ENCODE measurements at regions not wholly inside any gene's neighbourhood (a gene's known extent, or its start where the extent isn't known, plus 50 kb on each side); places are given as distances from the start of the nearest gene placed in this dataset.

DNA sequence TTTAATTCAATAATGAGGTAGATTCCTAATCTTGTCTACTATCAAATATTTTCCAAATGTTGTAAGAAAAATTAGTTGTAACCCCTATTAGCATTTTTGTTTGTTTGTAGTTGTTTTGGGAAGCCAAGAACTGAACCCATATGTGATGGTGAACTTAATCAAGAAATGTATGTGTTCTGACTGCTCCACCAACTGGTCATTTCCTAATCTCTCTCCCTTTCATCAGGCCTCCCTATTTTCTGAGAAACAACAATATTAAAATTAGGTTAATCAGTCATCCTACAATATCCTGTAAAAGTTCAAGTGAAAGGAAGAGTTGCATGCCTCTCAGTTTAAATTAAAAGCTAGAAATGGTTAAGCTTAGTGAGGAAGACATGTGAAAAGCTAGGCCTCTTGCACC is 504.0 kb downstream of the EPHA4 start:
- no peak for DNase-seq (ENCODE audit: low spot score in 2 of 2)
- no peaks in the 10 kb centered on the region for H3K36me3 ChIP-seq
- peaks cover 0 to 13% (median 0%) of the 10 kb centered on the region in 4 donors for H3K9me3 ChIP-seq
- no peaks in the 10 kb centered on the region for H3K4me1 ChIP-seq
- no peak overlapping the region for H3K27ac ChIP-seq
- TF ChIP-seq, protein P1, sequence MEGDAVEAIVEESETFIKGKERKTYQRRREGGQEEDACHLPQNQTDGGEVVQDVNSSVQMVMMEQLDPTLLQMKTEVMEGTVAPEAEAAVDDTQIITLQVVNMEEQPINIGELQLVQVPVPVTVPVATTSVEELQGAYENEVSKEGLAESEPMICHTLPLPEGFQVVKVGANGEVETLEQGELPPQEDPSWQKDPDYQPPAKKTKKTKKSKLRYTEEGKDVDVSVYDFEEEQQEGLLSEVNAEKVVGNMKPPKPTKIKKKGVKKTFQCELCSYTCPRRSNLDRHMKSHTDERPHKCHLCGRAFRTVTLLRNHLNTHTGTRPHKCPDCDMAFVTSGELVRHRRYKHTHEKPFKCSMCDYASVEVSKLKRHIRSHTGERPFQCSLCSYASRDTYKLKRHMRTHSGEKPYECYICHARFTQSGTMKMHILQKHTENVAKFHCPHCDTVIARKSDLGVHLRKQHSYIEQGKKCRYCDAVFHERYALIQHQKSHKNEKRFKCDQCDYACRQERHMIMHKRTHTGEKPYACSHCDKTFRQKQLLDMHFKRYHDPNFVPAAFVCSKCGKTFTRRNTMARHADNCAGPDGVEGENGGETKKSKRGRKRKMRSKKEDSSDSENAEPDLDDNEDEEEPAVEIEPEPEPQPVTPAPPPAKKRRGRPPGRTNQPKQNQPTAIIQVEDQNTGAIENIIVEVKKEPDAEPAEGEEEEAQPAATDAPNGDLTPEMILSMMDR (IDR thresholded peaks at IDR 0.05): no peak
- TF ChIP-seq POLR2A (IDR thresholded peaks at IDR 0.05): no peak
- TF ChIP-seq EP300 (IDR thresholded peaks at IDR 0.05): no peak
- no peaks in the 10 kb centered on the region for H3K27me3 ChIP-seq
- no peak overlapping the region for H3K4me3 ChIP-seq

DNA sequence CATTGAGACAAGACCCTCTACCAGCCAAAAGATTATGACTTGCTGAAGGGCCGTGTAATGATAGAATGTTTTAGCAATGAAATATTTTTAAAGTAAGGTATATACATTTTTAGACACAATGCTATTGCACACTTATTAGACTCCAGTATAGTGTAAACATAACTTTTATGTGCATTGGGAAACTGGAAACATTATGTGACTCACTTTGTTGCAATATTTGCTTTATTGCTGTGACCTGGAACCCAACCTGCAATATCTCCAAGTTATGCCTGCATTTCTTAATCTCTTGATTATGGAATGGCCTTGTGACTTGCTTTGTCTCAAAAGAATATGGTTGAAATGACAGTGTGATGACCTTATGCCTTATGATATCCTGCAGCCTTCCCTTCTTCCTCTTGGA is 502.0 kb downstream of the EPHA4 start:
- H3K4me1 ChIP-seq: peaks cover 0 to 2% (median 0%) of the 10 kb centered on the region in 4 donors
- no peak for TF ChIP-seq EP300 (IDR thresholded peaks at IDR 0.05)
- TF ChIP-seq POLR2A (IDR thresholded peaks at IDR 0.05): no peak
- TF ChIP-seq, protein P1 (IDR thresholded peaks at IDR 0.05): no peak
- H3K27ac ChIP-seq: no peak overlapping the region
- no peak for DNase-seq (ENCODE audit: low spot score in 2 of 2)
- peaks cover 0 to 13% (median 0%) of the 10 kb centered on the region in 4 donors for H3K9me3 ChIP-seq
- no peak overlapping the region for H3K4me3 ChIP-seq
- 97% methylated on average over 1 of the region's 1 CpG for WGBS, 2 donors
- H3K27me3 ChIP-seq: no peaks in the 10 kb centered on the region
- no peaks in the 10 kb centered on the region for H3K36me3 ChIP-seq

DNA sequence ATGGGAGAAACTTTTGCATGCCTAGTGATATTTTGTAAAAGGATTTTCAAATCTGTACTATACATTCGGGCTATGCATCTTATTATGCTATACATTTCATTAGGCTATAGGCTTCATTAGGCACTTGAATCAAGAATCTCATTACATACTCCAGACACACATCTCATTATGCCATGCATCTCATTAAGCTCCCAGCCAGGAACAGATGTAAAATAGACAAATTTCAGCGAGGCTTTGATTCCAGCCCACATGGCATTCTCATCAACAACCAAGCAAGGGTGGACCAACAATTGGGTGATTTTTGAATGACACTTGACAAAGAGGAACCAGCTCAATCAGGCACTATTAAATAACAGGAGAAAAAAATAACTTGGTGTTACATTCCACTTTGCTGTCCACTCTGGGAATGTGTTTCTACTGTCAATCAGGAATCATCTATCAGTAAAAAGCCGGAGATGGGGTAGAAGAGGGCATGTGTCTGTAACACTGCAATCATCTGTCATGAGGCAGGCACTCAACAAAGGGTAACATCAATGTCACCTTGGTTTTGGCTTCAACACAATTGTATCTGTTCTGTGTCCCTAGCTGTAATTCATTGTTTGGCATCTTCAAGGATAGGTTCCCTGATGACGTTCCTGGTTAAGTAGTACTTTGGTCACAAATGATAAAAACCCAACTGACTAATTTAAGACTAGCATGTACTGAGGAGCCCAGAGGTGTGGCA is 498.6 kb downstream of the EPHA4 start:
- TF ChIP-seq, protein P1 (IDR thresholded peaks at IDR 0.05): no peak
- TF ChIP-seq POLR2A (IDR thresholded peaks at IDR 0.05): no peak
- Histone ChIP-seq H3K9me3 (peaks cover 0 to 13% (median 0%) of the 10 kb centered on the region in 4 donors), H3K4me3 (no peak overlapping the region), H3K4me1 (peaks cover 0 to 8% (median 0%) of the 10 kb centered on the region in 4 donors), H3K36me3 (no peaks in the 10 kb centered on the region), H3K27me3 (no peaks in the 10 kb centered on the region), H3K27ac (no peak overlapping the region)
- 80 to 82% methylated on average over 4 of the region's 4 CpGs for WGBS, 2 donors
- no peak for DNase-seq (ENCODE audit: low spot score in 2 of 2)

DNA sequence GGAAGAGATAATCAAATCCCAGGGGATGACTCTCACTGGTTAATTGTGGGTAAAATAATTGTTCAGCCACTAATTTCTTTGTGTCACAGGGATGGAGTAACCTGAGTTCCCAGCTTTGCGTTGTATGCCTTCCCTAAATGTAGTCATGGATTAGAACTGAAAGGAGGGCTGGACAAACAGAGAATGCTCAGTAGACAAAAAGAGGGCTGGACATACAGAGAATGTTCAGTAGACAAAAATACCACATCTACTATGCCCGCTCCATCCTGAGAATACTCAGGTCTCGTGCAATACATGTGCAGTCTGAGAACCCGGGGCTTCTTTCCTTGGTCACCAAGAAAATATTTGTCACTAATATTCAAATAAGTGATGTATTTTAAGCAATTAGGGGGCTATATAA is 497.9 kb downstream of the EPHA4 start:
- Histone ChIP-seq H3K36me3 (no peaks in the 10 kb centered on the region), H3K4me1 (peaks cover 0 to 8% (median 0%) of the 10 kb centered on the region in 4 donors), H3K4me3 (no peak overlapping the region), H3K9me3 (peaks cover 0 to 8% (median 0%) of the 10 kb centered on the region in 4 donors), H3K27ac (no peak overlapping the region), H3K27me3 (no peaks in the 10 kb centered on the region)
- WGBS, 2 donors: 95 to 97% methylated on average over 4 of the region's 4 CpGs
- no peak for DNase-seq (ENCODE audit: low spot score in 2 of 2)
- TF ChIP-seq EP300 (IDR thresholded peaks at IDR 0.05) (no peak), POLR2A (IDR thresholded peaks at IDR 0.05) (no peak)
- TF ChIP-seq, protein P1 (IDR thresholded peaks at IDR 0.05): no peak

DNA sequence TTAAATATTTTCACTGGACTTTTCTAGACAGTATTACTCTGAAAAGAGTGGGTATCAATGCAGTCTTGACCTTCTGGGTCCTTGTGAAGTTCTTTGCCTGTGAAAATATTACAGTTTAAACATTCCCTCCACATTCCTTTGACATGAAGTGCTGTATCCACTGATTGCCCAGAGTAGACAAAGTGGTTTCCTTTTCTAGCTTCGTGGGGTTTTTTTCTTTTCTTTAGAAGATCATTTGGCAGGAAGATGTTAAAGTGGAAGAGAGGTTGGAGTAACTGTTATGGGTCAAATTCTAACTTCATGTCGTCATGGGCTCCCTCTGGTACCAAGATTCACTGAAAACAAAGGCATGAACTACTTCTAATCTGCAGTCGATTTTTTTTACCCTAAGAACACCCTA is 496.9 kb downstream of the EPHA4 start:
- H3K27ac ChIP-seq: no peak overlapping the region
- H3K9me3 ChIP-seq: peaks cover 0 to 7% (median 0%) of the 10 kb centered on the region in 4 donors
- no peaks in the 10 kb centered on the region for H3K27me3 ChIP-seq
- 2 to 8% methylated on average over 3 of the region's 3 CpGs for WGBS, 2 donors
- H3K4me3 ChIP-seq: no peak overlapping the region
- no peak for TF ChIP-seq EP300 (IDR thresholded peaks at IDR 0.05)
- TF ChIP-seq, protein P1 (IDR thresholded peaks at IDR 0.05): no peak
- no peak for TF ChIP-seq POLR2A (IDR thresholded peaks at IDR 0.05)
- no peak for DNase-seq (ENCODE audit: low spot score in 2 of 2)
- peaks cover 0 to 8% (median 0%) of the 10 kb centered on the region in 4 donors for H3K4me1 ChIP-seq
- H3K36me3 ChIP-seq: no peaks in the 10 kb centered on the region
